GM18507 (cell line): ENCODE measurements at regions not wholly inside any gene's neighbourhood (a gene's known extent, or its start where the extent isn't known, plus 50 kb on each side); places are given as distances from the start of the nearest gene placed in this dataset.
"Not testable (repeated sequence)": the region's sequence is repeated elsewhere in the genome, so short reads cannot be mapped to it uniquely, and the experiment has no call there.

ENCODE experiments used
- DNase-seq: peaks from one replicate; pipeline ENCODE4 v3.0.0; 2011; ENCODE audit warnings: low read depth; ENCODE audit not compliant: insufficient read length; ENCODE audit errors: extremely low spot score
- FAIRE-seq: peaks from 2 replicates; lab custom pipeline; 2011; peaks lifted over from hg19 to GRCh38; lab: Jason Lieb, UNC

DNA sequence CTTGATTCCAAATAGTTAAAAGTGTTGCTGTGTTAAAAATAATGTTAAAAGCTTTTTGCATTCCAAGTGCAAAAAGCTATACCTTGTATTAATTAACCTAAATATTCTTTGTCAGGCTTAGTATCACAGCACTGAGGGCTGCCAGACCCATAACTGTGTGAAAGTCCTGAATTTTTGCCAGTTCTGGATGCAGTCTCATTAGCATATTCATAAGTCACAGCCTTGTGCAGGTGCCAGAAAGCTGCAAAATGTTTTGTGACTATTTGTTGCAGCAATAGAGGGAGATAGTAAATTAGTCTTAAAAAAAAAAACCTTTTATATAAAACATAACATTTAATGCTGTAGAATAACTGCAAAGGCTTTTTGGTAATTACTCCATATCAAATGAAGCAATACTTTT is 56.6 kb downstream of the SLITRK1 start:
- FAIRE-seq: no peak
- no peak for DNase-seq

- DNase-seq (no peak), FAIRE-seq (no peak)
These were observed 57.7 kb downstream of the SLITRK1 start for GRCh38 chr13:83824560-83824959.

DNA sequence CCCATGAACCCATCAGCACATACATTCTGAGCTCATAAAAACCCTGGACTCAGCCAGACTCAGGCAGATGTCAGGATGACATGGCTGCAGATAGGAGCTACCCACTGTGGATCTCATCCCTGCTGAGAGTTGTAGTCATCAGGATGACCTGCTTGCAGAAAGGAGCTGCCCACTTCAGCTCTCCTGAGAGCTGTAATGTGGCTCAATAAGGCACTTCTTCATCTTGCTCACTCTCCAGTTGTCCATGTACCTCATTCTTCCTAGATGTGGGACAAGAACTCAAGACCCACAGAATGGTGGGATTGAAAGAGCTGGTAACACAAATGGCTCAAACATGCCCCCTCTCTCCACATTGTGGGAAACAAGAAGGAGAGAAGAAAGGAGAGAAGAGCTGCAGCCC is 58.2 kb downstream of the SLITRK1 start:
- FAIRE-seq: no peak
- no peak for DNase-seq

DNA sequence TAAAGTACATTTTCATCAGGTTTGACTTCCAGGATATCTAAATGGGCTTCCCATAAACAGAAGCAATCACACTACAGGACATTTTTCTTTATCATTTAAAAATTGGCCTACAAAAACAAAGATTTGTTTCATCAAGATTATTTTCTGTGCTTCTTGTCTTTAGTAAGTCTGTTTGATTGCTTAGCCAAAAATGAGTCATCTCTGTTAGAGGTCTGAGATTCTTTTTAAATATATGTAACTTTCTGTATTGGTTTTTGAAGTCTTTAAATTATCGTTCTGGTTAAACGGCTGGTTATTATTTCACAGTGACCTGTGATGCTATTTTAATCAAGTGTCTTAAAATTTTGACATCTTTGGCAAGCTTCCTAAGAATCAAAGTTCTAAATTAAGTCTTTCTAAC is 62.7 kb downstream of the SLITRK1 start:
- DNase-seq: no peak
- no peak for FAIRE-seq

DNA sequence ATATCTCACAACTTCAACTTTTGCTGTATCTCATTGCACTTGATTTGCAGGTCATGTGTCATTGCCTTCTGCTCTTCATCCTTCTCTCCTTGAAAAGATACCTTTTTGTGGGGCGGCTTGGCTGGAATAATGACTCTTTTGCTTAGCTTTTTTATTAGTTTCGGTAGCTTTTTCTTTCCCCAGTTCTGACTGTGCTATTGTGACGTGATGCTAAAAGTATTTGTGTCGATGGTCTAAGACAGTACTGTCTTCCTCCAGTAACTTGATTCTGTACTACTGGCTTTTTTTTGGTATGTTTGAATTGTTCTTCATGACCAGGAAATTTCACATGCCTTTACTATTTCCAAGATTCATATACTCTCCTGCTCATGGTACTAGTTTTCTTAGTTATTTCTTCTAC is 63.1 kb downstream of the SLITRK1 start:
- no peak for FAIRE-seq
- no peak for DNase-seq

DNA sequence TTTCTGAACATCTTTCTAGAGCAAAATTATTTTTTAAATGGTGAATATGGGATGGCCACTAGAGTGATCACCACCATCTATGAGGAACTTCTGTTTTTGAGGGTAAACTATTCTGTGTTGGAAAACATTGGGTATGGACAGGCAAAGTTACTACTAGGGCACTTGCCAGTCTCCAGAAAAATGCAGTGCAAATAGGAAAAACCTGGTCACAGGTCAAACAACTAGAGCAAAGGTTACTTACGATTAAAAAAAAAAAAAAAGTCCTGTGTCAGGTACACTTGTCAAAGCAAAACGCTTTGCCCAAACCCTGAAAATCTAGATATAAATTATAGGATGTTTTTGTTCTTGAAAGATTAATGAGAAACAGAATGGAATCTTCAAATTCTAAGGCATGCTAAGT is 66.2 kb downstream of the SLITRK1 start:
- DNase-seq (no peak), FAIRE-seq (no peak)

DNA sequence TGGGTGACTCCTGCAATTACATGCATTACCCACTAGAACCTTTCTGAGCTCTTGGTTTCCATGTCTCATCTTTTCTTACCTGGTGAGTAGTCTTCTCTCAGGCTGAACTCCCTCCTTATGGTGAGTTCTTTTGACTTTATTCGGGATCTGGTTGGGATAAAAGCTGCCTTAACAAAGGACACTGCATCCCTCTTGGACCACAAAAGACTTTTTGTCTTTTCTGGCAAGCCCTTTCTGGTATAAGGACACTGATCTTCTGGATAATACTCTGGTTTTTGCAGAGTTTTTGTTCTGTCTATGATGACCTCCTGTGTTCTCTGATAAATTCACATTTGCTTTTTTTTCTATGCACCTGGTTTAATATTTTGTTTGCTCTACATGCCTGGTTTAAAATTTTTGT is 66.7 kb downstream of the SLITRK1 start:
- no peak for FAIRE-seq
- DNase-seq: no peak

GRCh38 chr13:83810136-83810535 is 72.1 kb downstream of the SLITRK1 start:
- no peak for FAIRE-seq

GRCh38 chr13:83804356-83804962 is 77.8 kb downstream of the SLITRK1 start:
- FAIRE-seq (no peak), DNase-seq (no peak)

More at GRCh38 chr13:83810136-83810535, 72.1 kb downstream of the SLITRK1 start:
- DNase-seq: no peak

DNA sequence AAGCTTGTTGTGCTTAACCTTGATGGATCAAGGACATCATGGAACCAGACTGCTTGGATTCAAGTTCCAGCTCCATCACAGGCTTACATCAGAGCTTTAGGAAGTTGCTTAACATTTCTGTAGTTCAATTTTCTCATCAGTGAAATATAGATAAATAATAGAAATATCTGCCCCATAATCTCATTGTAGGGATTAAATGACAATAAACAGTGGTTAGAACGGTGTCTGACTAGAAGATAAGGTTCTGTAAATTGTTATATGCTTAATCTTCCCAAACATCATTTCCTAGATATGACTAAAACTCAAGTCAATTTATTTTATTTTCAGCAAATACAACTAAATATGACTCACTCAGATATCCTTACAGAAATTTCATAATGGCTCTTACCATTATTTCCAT is 83.5 kb downstream of the SLITRK1 start:
- FAIRE-seq: no peak

DNA sequence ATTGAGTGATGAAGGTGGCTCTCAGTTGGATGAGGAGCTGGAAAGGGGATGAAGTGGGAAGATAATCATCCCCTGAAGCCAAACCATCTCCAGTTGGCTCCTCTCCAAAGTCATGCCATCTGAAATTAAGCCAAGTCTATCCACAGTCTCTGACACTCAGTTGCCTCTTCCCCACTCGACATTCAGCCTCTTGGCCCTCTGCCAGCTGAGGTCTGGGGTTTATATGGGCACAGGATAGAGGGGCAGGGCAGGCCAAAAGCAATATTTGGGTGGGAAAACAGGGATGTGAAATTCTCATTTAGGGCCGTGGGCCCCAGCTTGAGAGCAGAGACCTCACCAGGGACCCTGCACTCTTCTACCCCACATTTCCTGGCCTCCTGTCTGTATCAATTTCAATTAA is 85.9 kb downstream of the SLITRK1 start:
- DNase-seq (no peak), FAIRE-seq (no peak)

More for the DNA sequence above, 83.5 kb downstream of the SLITRK1 start:
- no peak for DNase-seq

DNA sequence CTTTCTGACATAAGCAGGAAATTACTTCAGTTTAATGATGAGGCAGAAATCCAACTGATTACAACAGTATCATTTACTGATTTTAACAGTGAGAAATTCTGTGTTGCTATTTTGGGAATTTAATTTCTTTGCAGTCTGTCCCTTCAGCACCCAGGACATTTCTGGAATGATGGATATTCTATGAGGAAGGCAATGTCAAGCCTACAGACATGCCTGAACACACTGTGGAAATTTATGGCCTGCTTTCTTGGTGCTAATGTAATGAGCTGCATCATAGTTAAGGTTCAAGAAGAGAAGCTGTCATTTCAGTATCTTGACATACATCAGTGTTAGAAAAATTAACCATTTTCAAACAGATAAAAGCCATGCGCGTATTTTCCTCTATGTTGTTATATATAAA is 87.7 kb downstream of the SLITRK1 start:
- no peak for FAIRE-seq
- DNase-seq: no peak

DNA sequence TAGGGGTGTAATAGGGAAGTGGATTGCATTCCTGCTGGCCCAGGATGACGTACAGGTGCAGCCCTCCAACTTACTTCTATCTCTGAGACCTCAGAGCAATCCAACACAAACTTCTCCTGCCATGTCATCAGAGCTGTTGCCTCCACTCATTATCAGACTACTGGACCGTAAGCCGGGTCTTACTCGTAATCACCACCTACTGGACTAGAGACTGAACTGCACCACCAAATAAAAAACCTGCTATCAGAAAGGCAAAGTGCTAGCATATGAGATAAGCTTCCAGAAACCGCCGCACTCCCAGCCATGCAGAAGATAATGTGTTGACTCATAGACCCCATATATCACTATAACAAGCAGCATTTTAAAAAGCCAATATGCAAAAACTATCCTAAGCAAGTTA is 102.0 kb downstream of the SLITRK1 start:
- no peak for DNase-seq

GRCh38 chr13:83773961-83774360 is 108.3 kb downstream of the SLITRK1 start:
- DNase-seq (no peak), FAIRE-seq (no peak)

More for the DNA sequence above, 102.0 kb downstream of the SLITRK1 start:
- no peak for FAIRE-seq

DNA sequence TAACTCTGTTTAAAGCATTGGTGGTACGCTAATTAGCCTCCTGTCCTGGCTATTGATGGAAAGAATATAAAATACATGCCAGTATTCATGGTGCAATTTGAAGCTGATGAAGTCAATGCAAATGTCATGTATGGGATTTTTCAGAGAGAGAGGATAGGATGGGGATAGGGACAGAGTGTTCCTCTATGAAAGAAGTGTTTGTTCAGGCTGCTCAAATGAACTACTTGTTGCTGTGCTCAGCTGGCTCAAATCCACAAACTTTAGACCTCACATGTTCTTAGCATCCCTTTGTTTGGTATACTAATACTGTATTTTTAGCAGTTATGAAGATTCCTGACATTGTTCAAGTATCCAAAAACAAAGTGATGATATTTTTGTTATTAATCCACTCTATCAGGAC is 116.5 kb downstream of the SLITRK1 start:
- no peak for DNase-seq
- FAIRE-seq: no peak

GRCh38 chr13:83761631-83762030 is 120.6 kb downstream of the SLITRK1 start:
- no peak for DNase-seq
- no peak for FAIRE-seq

- FAIRE-seq, DNase-seq: not testable (repeated sequence)
These were observed 127.1 kb downstream of the SLITRK1 start for GRCh38 chr13:83755210-83755609.

DNA sequence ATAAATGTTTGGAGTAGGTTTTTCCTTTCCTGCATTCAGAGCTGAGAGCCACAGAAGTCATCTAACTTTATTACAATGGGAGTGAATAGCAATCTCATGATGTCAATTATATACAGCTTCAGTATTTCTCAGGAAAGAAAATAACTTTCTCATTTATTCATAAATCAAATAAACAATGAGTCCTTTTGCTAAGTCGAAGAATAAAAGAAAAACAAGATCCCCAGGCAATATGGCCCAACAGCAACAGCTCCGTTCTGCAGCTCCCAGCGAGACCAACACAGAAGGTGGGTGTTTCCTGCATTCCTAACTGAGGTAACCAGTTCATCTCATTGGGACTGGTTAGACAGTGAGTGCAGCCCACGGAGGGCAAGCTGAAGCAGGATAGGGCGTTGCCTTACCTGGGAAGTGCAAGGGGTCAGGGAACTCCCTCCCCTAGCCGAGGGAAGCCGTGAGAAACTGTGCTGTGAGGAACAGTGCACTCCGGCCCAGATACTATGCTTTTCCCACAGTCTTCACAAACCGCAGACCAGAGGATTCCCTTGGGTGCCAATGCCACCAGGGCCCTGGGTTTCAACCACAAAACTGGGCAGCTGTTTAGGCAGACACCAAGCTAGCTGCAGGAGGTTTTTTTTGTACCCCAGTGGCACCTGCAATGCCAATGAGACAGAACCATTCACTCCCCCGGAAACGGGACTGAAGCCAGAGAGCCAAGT is 128.2 kb downstream of the SLITRK1 start:
- DNase-seq (no peak), FAIRE-seq (no peak)

- DNase-seq: no peak
- no peak for FAIRE-seq
These were observed 130.1 kb downstream of the SLITRK1 start for GRCh38 chr13:83752141-83752540.

- FAIRE-seq (no peak), DNase-seq (no peak)
These were observed 141.7 kb downstream of the SLITRK1 start for GRCh38 chr13:83740622-83741021.

DNA sequence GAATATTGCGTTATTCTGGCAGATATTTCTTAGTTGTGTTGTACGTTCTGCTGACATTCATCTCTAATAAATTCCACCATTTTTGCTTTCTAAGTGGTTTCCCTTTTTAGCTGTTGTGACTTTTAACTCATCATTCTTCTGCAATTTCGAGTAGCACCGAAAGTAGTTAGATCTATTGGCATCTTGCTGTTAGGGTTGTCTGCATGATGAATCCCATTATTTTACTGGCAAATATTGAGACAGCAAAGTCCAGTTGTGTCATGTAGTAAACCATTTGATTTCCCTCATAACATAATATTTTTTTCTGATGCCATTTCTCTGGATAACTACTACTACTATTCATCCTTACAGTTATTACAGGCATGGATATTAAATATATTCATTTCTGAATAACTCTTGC is 143.9 kb downstream of the SLITRK1 start:
- DNase-seq: no peak
- no peak for FAIRE-seq
